ENCODE measurements at regions not wholly inside any gene's neighbourhood (a gene's known extent, or its start where the extent isn't known, plus 50 kb on each side); places are given as distances from the start of the nearest gene placed in this dataset.

DNA sequence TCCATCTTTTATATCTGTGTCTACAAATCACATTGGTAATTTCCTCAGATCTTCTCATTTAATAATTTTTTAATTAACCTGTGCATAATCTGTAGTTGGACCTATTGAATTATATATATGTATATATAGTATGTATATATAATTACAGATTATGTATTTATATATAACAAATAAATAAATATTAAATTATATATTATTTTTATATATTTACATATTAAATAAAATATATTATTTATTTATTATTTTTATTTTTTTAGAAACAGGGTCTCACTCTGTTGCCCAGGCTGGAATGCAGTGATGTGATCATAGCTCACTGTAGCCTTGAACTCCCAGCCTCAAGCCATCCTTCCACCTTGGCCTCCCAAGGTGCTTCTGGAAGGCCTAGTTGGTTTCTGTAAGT, 197.9 kb downstream of the FGF9 start:
- Histone ChIP-seq H3K4me1 (replicated peaks in 1 of 4; ENCODE audit: control insufficient read depth in 3 of 4, insufficient read depth in 4 of 4, low read length in 3 of 4) (no peaks in the 10 kb centered on the region), H4K8ac (ENCODE audit: extremely low read depth, insufficient read depth, low read length) (no peak overlapping the region)
- CTCF ChIA-PET (ENCODE audit: partially characterized antibody), result interaction anchor here (1.4 kb wide), 1 partner anchor 12 kb away, joined by 3 read pairs; no protein-coding TSS in a partner anchor

More for the DNA sequence above, 197.9 kb downstream of the FGF9 start:
- Histone ChIP-seq H3K4me3 (ENCODE audit: extremely low read depth in 1 of 4, insufficient read depth in 2 of 4, low read depth in 3 of 4, low read length in 4 of 4) (no peak overlapping the region), H2BK20ac (ENCODE audit: low read length) (no peak overlapping the region), H3K9me3 (ENCODE audit: insufficient read depth in 2 of 2, low read depth in 1 of 2, low read length in 1 of 2) (no peaks in the 10 kb centered on the region), H3K27me3 (replicated peaks in 1 of 4; ENCODE audit: control insufficient read depth in 3 of 4, extremely low read depth in 1 of 4, insufficient read depth in 3 of 4, low read length in 3 of 4) (no peaks in the 10 kb centered on the region), H3K56ac (replicated peaks; ENCODE audit: insufficient read length, low read depth, low read length) (no peak overlapping the region), H3K23ac (ENCODE audit: insufficient read length) (no peak overlapping the region), H3K9ac (replicated peaks in 1 of 4; ENCODE audit: extremely low read depth in 1 of 4, low read depth in 3 of 4, low read length in 3 of 4) (no peak overlapping the region), H3K14ac (ENCODE audit: insufficient read length) (no peak overlapping the region), H2BK15ac (ENCODE audit: low read length) (no peak overlapping the region), H3K36me3 (ENCODE audit: control insufficient read depth in 2 of 4, insufficient read depth in 4 of 4, low read length in 3 of 4) (no peaks in the 10 kb centered on the region), H2BK12ac (ENCODE audit: low read depth, low read length) (no peak overlapping the region), H3K23me2 (ENCODE audit: low read depth, low read length) (no peaks in the 10 kb centered on the region), H3K4ac (replicated peaks; ENCODE audit: insufficient read length, low read depth, low read length) (no peak overlapping the region), H3K18ac (ENCODE audit: extremely low read depth, low read length) (no peak overlapping the region), H4K91ac (replicated peaks; ENCODE audit: insufficient read length, low read length) (no peak overlapping the region), H3K79me1 (ENCODE audit: low read depth, low read length) (no peaks in the 10 kb centered on the region), H4K20me1 (replicated peaks in 1 of 2; ENCODE audit: control insufficient read depth in 1 of 2, insufficient read depth in 2 of 2, low read length in 2 of 2) (no peaks in the 10 kb centered on the region), H3K27ac (ENCODE audit: low read depth, low read length) (no peak overlapping the region), H2AK5ac (ENCODE audit: low read depth, low read length) (no peak overlapping the region), H4K5ac (ENCODE audit: insufficient read length, low read depth, low read length) (no peak overlapping the region), H2BK5ac (ENCODE audit: low read depth, low read length) (no peak overlapping the region), H3K4me2 (ENCODE audit: insufficient read depth in 1 of 2, low read depth in 2 of 2, low read length in 2 of 2) (no peak overlapping the region), H2BK120ac (replicated peaks; ENCODE audit: low read depth, low read length) (no peak overlapping the region), H3K79me2 (ENCODE audit: control insufficient read depth in 1 of 2, insufficient read depth in 2 of 2, low read length in 2 of 2) (no peaks in the 10 kb centered on the region), H2AFZ (ENCODE audit: low read length) (no peak overlapping the region)
- FAIRE-seq, result no peak
- POLR2A ChIA-PET (ENCODE audit: partially characterized antibody), result no interaction called here
- no peak for TF ChIP-seq JUND (IDR thresholded peaks at IDR 0.05; ENCODE audit: low read length)
- TF ChIP-seq RBBP5 (IDR thresholded peaks at IDR 0.05; ENCODE audit: borderline replicate concordance, low read depth, low read length), result no peak
- no peak for TF ChIP-seq POU5F1 (IDR thresholded peaks at IDR 0.05; ENCODE audit: low read depth, low read length)
- no peak for TF ChIP-seq BACH1 (IDR thresholded peaks at IDR 0.05; ENCODE audit: low read length)
- TF ChIP-seq POLR2A (IDR thresholded peaks at IDR 0.05; ENCODE audit: control extremely low read depth in 1 of 2, low read depth in 2 of 2, low read length in 2 of 2), result no peak
- TF ChIP-seq SIX5 (IDR thresholded peaks at IDR 0.05; ENCODE audit: low read depth, low read length), result no peak
- TF ChIP-seq HDAC6 (IDR thresholded peaks at IDR 0.05; ENCODE audit: low read depth, low read length), result no peak
- TF ChIP-seq KDM4A (IDR thresholded peaks at IDR 0.05; ENCODE audit: low read depth, low read length, severe bottlenecking), result no peak
- TF ChIP-seq YY1 (IDR thresholded peaks at IDR 0.05; ENCODE audit: low read depth, low read length), result no peak
- DNase-seq (ENCODE audit: low read depth in 1 of 2, low spot score in 2 of 2), result no peak
